ENCODE measurements at regions not wholly inside any gene's neighbourhood (a gene's known extent, or its start where the extent isn't known, plus 50 kb on each side); places are given as distances from the start of the nearest gene placed in this dataset.

DNA sequence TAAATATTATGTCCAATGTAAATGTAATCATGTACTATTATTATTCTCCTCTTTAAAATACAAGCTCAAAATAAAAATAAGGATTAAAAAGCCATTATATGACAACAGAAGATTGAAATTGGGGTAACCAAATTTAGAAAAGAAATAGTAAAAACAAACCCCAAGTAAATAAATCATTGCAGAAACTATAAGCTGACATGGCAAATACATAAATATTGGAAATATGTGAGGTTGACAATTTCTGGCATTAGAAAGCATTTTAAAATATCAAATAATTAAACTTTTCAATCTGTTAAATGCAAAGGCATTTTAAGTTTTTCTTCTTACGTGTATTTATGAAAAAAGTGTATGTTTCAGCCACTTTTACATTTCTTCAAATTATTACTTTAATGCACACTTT is 394.7 kb upstream of the DACH1 start:
- ChIA-PET CTCF (no interaction called here), POLR2A (no interaction called here)
- DNase-seq: no peak
- Histone ChIP-seq H3K4me2 (no peak overlapping the region), H2AFZ (ENCODE audit: low read depth) (no peak overlapping the region), H3K9me3 (no peaks in the 10 kb centered on the region), H3K36me3 (replicated peaks in 1 of 2; ENCODE audit: control insufficient read depth in 1 of 2, insufficient read depth in 2 of 2, low read length in 1 of 2) (no peaks in the 10 kb centered on the region), H3K9me2 (no peaks in the 10 kb centered on the region), H3K4me3 (ENCODE audit: low read depth in 2 of 2, low read length in 1 of 2) (no peak overlapping the region), H3K27me3 (ENCODE audit: insufficient read depth) (no peaks in the 10 kb centered on the region), H3K4me1 (ENCODE audit: control insufficient read depth in 1 of 2, insufficient read depth in 2 of 2, low read depth in 1 of 2, low read length in 1 of 2) (no peaks in the 10 kb centered on the region), H4K20me1 (ENCODE audit: insufficient read depth) (no peaks in the 10 kb centered on the region), H3K79me2 (ENCODE audit: insufficient read depth) (no peaks in the 10 kb centered on the region), H3K27ac (ENCODE audit: low read depth in 2 of 2, low read length in 1 of 2) (no peak overlapping the region), H3K9ac (no peak overlapping the region), H3F3A (replicated peaks; ENCODE audit: insufficient read depth) (no peaks in the 10 kb centered on the region)
- WGBS (ENCODE audit: low lambda C conversion rate): 76% methylated on average over 1 of the region's 1 CpG
- no peak for TF ChIP-seq RCOR1 (IDR thresholded peaks at IDR 0.05; ENCODE audit: low read length)
- no peak for TF ChIP-seq MEF2A (IDR thresholded peaks at IDR 0.05; ENCODE audit: borderline replicate concordance, low read depth)
- TF ChIP-seq FOXJ3 (CRISPR knock-in tag; IDR thresholded peaks at IDR 0.05): no peak

GRCh38 chr13:72259528-72259927 is 392.5 kb upstream of the DACH1 start:
- H3K4me3 ChIP-seq (ENCODE audit: low read depth in 2 of 2, low read length in 1 of 2): no peak overlapping the region

GRCh38 chr13:72258340-72258981 is 391.5 kb upstream of the DACH1 start:
- Histone ChIP-seq H3K4me3 (ENCODE audit: low read depth in 2 of 2, low read length in 1 of 2) (no peak overlapping the region), H4K20me1 (ENCODE audit: insufficient read depth) (no peaks in the 10 kb centered on the region), H3K36me3 (replicated peaks in 1 of 2; ENCODE audit: control insufficient read depth in 1 of 2, insufficient read depth in 2 of 2, low read length in 1 of 2) (no peaks in the 10 kb centered on the region), H3K4me2 (no peak overlapping the region), H3K27ac (ENCODE audit: low read depth in 2 of 2, low read length in 1 of 2) (no peak overlapping the region), H3K27me3 (ENCODE audit: insufficient read depth) (no peaks in the 10 kb centered on the region), H2AFZ (ENCODE audit: low read depth) (no peak overlapping the region), H3K4me1 (ENCODE audit: control insufficient read depth in 1 of 2, insufficient read depth in 2 of 2, low read depth in 1 of 2, low read length in 1 of 2) (no peaks in the 10 kb centered on the region; a peak in 1 of 4 replicates), H3F3A (replicated peaks; ENCODE audit: insufficient read depth) (no peaks in the 10 kb centered on the region), H3K9me3 (no peaks in the 10 kb centered on the region), H3K9me2 (no peaks in the 10 kb centered on the region), H3K9ac (no peak overlapping the region), H3K79me2 (ENCODE audit: insufficient read depth) (no peaks in the 10 kb centered on the region)
- WGBS (ENCODE audit: low lambda C conversion rate): 75% methylated on average over 7 of the region's 7 CpGs
- POLR2A ChIA-PET: no interaction called here
- CTCF ChIA-PET: no interaction called here
- TF ChIP-seq FOXJ3 (CRISPR knock-in tag; IDR thresholded peaks at IDR 0.05) (no peak), EZH2phosphoT487 (IDR thresholded peaks at IDR 0.05; ENCODE audit: borderline replicate concordance, low read depth) (no peak), EP300 (IDR thresholded peaks at IDR 0.05; ENCODE audit: borderline replicate concordance in 1 of 2, low read depth in 1 of 2, low read length in 1 of 2) (no peak), FOSL2 (IDR thresholded peaks at IDR 0.05; ENCODE audit: borderline replicate concordance, low read depth) (no peak), ELF1 (IDR thresholded peaks at IDR 0.05) (no peak), FOXM1 (IDR thresholded peaks at IDR 0.05; ENCODE audit: low read depth) (no peak)
- no peak for DNase-seq

More at GRCh38 chr13:72259528-72259927, 392.5 kb upstream of the DACH1 start:
- 89% methylated on average over 3 of the region's 3 CpGs for WGBS (ENCODE audit: low lambda C conversion rate)
- Histone ChIP-seq H3F3A (replicated peaks; ENCODE audit: insufficient read depth) (no peaks in the 10 kb centered on the region), H3K36me3 (replicated peaks in 1 of 2; ENCODE audit: control insufficient read depth in 1 of 2, insufficient read depth in 2 of 2, low read length in 1 of 2) (no peaks in the 10 kb centered on the region), H3K27ac (ENCODE audit: low read depth in 2 of 2, low read length in 1 of 2) (no peak overlapping the region), H3K9me3 (no peaks in the 10 kb centered on the region), H3K4me2 (no peak overlapping the region), H3K27me3 (ENCODE audit: insufficient read depth) (no peaks in the 10 kb centered on the region), H3K4me1 (ENCODE audit: control insufficient read depth in 1 of 2, insufficient read depth in 2 of 2, low read depth in 1 of 2, low read length in 1 of 2) (no peaks in the 10 kb centered on the region; a peak in 1 of 4 replicates), H3K9me2 (no peaks in the 10 kb centered on the region), H4K20me1 (ENCODE audit: insufficient read depth) (no peaks in the 10 kb centered on the region), H3K79me2 (ENCODE audit: insufficient read depth) (no peaks in the 10 kb centered on the region), H2AFZ (ENCODE audit: low read depth) (no peak overlapping the region), H3K9ac (no peak overlapping the region)
- CTCF ChIA-PET: no interaction called here
- TF ChIP-seq SMC3 (IDR thresholded peaks at IDR 0.05; ENCODE audit: low read depth, low read length) (no peak), TAF1 (IDR thresholded peaks at IDR 0.05; ENCODE audit: borderline replicate concordance, low read depth, low read length) (no peak), SIN3A (IDR thresholded peaks at IDR 0.05; ENCODE audit: borderline replicate concordance, low read depth, low read length) (no peak), IRF3 (IDR thresholded peaks at IDR 0.05; ENCODE audit: low read depth, low read length) (no peak)
- TF ChIP-seq, protein P1, sequence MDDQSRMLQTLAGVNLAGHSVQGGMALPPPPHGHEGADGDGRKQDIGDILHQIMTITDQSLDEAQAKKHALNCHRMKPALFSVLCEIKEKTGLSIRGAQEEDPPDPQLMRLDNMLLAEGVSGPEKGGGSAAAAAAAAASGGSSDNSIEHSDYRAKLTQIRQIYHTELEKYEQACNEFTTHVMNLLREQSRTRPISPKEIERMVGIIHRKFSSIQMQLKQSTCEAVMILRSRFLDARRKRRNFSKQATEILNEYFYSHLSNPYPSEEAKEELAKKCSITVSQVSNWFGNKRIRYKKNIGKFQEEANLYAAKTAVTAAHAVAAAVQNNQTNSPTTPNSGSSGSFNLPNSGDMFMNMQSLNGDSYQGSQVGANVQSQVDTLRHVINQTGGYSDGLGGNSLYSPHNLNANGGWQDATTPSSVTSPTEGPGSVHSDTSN (IDR thresholded peaks at IDR 0.05): no peak
- POLR2A ChIA-PET: no interaction called here
- DNase-seq: no peak

Data from SK-N-SH (cell line).